Fibroblast of skin of back (primary cell): ENCODE measurements at regions not wholly inside any gene's neighbourhood (a gene's known extent, or its start where the extent isn't known, plus 50 kb on each side); places are given as distances from the start of the nearest gene placed in this dataset.
"Not testable (repeated sequence)": the region's sequence is repeated elsewhere in the genome, so short reads cannot be mapped to it uniquely, and the experiment has no call there.

Experiments used
- DNase-seq: peaks from one replicate; pipeline ENCODE4 v3.0.0-alpha.2; 2013

DNA sequence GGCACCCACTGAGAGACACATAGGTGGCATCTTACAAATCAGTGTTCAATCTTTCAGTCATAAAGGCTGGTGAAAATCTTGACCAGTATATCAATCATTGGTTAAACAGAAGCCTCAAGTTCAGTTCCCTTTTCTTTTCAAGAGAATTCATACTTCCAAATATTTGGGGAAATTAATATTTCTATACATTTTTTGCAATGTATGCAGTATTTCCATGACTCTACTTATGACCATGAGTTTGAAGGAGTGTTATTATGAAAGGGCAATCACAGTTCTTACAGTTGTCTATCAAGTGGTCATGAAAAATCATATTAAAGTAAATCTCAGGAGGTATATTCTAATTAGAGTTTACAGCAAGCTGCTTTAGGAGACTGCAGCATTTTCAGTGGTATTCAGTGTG is 724.0 kb downstream of the ANKRD7 start:
- no peak for DNase-seq

DNA sequence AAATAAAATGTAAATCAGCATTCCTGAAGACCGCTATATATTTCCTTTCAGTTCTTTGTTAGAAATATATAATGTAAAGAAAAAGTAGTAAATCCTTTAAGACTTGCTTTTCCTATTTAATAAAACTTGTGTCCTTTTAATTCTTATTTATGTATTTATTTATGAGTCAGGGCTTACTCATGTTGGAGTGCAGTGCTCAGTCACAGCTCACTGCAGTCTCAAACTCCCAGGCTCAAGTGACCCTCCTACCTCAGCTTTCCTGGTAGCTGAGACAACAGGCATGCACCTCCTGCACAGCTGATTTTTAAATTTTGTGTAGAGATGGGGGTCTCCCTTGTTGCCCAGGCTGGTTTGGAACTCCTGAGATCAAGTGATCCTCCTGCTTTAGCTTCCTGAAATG is 724.5 kb downstream of the ANKRD7 start:
- peak; percentile 11 for DNase-seq

DNA sequence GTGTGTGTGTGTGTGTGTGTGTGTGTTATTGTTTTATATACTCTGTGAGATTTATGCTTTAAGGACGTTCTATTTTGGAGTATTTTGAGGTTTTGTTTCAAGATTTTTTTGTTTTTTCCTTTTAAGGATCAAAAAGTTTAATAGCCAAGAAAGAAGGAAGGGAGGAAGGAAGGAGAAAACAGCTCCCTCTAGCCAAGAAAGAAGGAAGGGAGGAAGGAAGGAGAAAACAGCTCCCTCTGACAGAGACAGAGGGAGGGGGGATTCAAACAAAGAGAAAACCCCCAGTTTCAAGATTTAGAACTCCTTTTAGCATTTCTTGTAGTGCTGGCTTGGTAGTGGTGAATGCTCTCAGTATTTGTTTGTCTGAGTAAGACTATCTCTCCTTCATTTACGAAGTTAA is 731.8 kb downstream of the ANKRD7 start:
- DNase-seq = not testable (repeated sequence)

DNA sequence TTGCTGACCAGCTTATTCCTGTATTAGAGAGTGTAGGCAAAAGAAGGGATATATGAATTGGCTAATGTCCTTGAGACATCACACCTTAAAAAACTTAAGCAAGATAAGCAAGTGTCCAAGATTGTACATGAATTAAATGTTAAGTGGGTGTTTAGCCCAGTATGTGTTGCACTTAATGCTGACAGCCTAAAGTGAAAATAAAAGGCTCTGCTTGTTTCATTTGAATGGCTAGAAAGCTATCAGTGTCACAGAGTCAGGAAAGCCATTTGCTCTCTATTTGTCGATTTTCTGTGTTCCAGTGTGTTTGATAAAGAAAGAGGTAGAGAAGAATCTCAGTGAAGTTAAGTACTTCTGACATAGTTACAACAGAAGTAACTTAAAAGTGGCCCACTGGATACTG is 744.9 kb downstream of the ANKRD7 start:
- no peak for DNase-seq

DNA sequence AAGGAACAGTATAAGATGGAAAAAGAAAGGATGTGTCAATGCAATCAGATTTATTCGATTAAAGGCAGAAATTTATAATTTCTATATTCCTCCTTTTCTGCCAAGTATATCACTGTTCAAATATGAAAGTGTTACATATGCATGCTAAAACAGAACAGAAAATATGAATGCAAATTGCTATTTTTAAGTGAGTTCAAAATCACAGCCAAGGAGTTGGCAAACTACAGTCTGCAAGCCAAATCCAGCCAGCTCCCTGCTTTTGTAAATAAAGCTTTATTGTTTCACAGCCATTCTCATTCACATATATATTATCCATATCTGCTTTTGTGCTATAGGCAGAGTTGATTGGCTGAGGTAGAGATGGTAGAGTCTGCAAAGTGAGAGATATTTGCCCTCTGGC is 747.2 kb downstream of the ANKRD7 start:
- DNase-seq = no peak

DNA sequence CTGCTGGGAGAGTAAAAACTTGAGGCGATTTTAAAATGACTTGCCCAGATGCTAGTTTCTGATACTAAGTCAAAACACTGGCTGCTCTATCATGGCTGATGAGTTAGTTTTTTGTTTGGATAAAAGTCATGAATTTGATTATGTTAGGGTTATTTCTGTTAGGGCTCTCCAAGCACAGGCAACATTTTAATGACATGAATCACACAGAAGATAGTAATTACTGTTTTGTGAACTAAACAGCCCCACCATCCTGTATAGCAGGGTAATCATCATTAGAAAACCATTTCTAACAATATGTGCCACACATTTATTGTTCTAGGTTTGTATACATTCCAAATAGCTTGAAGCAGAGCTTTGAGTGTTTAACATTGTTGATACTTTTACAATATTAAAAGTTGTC is 750.3 kb downstream of the ANKRD7 start:
- no peak for DNase-seq

DNA sequence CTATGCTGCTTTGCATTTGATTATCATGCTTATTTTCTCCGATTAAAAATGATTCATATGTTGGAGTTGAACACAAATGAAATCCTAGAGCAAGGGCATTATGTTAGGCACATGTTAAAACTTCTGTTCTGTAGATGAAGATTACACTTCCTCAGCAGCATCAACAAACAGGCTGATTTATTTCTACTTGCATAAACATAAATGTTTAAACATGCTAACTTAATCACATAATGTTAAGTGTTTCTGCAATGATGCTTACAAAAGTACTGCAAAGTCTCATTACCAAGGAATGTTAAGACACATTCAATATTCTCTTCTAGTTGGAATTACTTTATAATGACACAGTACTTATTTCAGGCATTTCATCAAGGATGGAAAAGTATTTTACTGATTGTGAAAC is 770.8 kb downstream of the ANKRD7 start:
- DNase-seq = no peak

DNA sequence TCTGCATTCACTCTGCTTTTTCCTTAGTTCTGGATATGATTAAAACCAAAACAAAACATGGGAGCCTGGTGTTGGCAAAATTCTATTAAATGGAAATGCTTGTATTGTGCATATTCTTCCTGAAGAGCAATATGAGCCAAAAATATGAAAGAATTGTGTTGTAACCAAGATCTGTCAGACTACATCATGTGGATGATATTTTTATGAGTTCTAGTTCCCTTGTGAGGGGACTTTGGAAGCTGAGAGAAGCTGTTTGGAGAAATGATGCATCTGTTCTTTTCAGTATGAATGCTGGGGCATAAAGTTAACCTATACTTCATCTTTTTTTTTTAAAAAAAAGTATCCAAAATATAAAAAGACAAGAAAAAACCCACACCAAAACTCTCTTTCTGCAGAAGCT is 782.7 kb downstream of the ANKRD7 start:
- DNase-seq = no peak

DNA sequence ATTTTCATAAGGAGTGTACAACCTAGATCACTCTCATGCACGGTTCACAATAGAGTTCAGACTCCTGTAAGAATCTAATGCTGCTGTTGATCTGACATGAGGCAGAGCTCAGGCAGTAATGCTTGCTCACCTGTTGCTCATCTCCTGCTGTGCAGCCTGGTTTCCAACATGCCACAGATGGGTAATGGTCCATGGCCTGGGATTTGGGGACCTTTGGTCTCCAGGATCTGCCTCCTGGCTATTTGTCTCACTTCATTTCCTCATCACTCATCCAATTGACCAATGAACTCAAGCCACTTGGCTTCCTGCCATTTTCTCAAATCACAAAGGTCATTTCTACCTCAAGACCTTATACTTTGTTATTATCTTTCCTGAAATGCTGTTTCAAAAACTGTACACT is 786.1 kb downstream of the ANKRD7 start:
- no peak for DNase-seq

DNA sequence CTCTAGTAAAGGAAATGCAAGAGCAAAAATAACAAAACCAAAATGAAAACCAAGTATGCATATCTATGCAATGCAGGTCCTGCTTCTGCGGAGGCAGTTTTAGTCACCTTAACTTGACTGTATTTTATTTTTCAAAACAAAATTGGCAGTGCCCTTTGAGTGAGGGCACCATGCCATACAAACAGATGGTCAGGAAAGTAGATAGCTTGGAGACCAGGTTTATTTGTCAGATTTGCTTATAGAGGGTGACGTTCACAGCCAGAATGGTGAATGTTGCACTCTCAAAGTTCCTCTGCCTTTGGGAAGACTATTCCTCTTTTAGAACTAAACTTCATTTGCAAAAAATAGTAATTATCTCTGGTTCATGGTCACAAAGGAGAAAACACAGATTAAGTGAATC is 801.9 kb downstream of the ANKRD7 start:
- no peak for DNase-seq

DNA sequence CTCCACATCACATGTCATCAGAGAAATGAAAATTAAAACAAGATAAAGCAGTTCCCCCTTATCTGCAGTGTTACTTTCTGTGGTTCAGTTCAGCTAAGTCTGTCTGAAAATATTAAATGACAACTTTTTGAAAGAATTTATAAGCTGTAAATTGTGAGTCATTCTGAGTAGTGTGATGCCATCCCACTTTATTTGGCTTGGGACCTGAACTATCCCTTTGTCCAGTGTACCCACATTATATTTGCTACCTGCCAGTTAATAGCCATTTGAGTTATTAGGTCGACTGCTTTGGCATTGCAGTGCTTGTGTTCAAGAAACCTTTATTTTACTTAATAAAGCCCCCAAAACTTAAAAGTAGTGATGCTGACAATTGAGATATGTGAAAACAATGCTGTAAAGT is 804.2 kb downstream of the ANKRD7 start:
- DNase-seq = no peak

DNA sequence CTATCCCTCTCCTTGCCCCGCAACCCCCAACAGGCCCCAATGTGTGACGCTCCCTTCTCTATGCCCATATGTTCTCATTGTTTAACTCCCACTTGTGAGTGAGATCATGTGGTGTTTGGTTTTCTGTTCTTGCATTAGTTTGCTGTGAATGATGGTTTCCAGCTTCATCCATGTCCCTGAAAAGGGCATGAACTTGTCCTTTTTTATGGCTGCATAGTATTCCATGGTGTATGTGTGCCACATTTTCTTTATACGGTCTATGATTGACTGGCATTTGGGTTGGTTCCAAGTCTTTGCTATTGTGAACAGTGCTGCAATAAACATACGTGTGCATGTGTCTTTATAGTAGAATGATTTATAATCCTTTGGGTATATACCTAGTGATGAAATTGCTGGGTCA is 807.6 kb downstream of the ANKRD7 start:
- not testable (repeated sequence) for DNase-seq

DNA sequence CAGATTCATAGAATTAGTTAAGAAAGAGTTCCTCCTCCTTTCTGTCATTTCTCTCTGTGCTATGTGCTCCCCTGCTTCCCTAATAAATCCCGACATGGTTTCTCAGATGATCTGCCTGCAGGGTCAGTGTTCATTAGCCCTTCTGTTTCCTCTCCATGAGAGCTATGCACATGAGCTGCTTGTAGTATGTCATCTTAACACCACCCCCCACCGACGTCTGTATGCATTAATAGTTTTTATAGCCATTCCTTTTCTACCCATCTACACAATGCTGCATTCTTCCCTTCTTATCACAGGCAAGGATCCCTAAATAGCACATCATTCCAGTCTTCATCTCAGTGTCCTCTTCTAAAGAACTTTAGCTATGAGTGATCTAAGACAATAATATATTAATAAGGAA is 809.1 kb downstream of the ANKRD7 start:
- DNase-seq = no peak

DNA sequence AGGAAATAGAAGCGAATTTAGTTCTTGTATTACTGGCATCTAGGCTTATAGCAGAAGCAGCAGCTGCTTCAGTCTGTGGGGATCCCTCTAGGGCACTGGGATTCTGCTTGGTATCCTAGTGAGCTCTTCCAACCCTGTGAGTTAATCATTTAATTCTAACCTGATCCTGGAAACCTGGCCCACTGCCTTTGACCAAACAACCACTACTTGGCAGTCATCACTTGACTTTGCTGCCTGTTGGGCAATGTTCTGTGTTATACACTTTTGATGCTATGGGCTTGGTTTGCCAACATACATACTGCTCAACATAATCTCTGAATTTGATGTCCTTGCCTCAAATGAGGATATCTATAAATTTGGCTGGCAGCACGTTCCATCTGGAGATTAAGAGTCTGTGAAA is 813.4 kb downstream of the ANKRD7 start:
- DNase-seq = no peak

DNA sequence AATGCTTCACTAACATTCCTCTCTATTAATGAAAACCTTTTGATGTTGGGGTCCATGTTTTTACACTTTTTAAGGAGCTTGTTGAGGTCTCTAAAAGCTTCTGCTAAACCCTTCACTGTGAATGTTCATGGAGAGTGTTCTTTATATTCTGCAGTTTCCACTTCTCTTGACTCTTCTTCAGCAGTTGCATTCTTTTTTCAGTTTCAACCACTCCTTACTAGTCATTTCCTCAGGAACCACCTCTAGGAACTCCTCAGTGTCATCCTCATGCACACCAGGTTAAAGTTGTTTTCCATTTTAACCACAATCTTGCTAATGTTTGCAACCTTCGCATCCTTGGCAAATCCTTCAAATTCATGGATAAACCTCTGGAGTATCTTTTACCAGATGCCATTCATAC is 821.6 kb downstream of the ANKRD7 start:
- DNase-seq = no peak

DNA sequence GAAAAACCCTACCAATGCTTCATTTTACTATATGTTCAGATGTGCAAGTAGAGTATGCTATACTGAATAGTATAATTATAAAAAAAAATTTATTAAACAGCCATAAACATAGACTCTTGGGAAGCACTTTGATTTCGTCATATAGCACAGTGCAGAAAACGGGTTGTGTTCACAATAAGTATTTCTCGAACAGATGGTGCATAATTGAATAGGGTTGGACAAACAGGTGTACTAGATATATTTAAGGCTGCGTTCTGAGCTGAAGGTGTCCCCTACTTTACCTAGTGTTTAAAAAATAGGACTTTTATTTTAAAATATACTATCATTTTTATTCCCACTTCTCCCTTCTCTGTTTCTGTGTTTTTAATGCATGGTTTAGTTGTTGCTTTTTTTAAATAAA is 841.5 kb downstream of the ANKRD7 start:
- DNase-seq = no peak

DNA sequence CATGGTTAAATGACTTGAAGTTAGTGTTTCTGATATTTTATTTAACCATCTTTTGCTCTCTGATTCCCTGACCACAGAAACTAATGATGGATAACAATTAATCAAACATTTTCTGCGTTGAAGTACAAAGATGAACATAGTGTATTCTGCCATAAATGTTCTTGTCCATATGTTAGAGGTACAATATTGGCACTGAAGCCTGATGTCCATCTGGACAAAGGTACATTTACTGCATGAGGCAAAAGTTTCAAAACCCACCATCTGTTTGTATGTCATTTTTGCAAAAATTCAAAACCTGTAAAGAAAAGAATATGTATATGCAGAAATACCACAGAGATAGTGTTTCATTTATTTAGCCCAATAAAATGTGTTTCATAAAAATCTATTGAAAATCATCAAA is 861.5 kb downstream of the ANKRD7 start:
- no peak for DNase-seq

DNA sequence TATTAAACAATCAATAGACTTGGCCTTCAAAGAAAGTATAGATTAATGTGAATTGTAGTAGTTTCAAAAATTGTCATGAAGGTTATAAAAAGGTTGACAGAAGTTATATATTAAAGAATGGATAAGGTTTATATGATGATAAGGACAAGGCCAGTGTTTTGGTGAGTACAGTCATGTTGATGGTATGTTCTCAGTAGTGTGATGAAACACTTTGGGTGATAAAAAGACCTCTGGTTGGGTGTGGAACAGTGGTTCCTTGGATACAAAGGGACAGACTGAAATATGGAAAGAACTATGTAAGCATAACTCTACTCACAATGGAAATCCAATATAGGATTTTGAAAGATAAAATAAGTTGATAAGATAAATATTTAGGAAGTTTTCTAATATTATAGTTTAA is 866.3 kb downstream of the ANKRD7 start:
- DNase-seq = no peak

DNA sequence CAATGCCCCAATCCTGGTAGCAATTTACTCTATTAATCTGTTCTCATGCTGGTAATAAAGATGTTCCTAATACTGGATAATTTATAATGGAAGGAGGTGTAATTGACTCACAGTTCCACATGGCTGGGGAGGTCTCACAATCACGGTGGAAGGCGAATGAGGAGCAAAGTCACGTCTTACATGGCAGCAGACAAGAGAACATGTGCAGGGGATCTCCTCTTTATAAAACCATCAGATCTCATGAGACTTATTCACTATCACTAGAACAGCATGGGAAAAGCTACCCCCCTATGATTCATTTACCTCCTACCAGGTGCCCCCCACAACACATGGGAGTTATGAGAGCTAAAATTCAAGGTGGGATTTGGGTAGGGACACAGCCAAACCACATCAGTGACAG is 872.2 kb downstream of the ANKRD7 start:
- no peak for DNase-seq

DNA sequence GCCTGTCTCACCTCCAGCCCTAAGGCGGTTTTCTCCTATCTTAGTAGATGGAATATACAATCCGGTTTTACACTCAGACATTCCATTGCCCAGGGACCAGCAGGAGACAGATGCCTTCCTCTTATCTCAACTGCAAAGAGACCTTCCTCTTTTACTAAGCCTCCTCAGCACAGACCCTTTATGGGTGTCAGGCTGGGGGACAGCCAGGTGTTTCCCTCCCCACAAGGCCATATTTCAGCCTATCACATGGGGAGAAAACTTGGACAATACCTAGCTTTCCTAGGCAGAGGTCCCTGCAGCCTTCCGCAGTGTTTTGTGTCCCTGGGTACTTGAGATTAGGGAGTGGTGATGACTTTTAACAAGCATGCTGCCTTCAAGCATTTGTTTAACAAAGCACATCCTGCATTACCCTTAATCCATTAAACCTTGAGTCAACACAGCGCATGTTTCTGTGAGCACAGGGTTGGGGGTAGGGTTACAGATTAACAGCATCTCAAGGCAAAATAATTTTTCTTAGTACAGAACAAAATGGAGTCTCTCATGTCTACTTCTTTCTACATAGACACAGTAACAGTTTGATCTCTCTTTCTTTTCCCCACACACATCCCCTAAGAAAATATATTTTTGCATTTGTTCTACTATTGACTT is 876.2 kb downstream of the ANKRD7 start:
- not testable (repeated sequence) for DNase-seq

DNA sequence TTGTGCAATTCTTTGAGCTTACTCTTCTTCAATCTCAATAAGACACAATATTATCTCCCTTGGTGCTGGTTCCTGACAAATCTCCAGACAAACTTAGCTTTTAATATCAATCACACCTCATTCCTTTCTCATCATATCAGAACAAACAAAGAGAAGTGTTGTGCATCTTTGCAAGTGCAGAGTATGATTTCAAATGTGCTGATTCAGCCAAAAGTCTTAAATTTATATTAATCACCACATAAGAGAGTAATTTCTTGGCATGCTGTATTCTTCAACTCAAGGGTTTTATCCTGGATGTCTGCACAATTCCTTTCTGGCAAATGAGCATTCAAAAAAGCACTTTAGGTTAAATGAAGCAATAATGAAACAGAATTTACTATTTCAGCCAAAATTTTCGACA is 877.8 kb downstream of the ANKRD7 start:
- DNase-seq = no peak

DNA sequence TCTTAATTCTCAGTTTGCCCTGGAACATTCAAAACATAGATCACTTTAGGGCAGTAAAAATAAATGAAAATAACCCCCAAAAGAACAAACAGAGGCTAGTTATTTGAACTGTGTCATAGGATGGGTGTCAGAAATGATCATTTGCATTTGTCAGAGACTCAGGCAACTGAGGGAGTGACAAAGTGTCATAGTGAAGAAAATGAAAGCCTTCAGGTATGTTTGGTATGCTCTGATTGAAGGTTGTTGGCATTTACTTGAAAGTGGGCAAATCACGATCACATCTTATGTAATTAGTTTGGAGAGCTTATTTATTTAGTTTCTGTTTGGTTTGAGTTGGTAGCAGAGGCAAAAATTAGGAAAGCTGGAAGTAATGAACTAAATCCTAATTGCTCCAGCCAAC is 880.9 kb downstream of the ANKRD7 start:
- DNase-seq = no peak

DNA sequence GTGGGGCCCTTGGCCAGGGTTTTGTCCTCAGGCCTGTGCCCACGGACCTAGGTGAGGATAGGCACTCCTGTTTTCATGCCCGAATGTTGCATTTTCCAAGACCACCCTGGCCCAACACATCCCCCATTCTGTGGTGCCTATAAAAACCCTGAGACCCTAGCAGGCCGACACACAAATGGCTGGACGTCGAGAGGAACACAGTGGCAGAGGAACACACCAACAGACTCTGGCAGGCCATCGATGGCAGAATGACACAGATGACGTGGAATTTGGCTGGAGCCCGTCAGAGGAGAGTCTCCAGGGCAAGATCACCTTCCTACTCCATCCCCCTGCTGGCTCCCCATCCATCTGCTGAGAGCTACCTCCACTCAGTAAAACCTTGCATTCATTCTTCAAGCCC is 898.8 kb downstream of the ANKRD7 start:
- DNase-seq = no peak

DNA sequence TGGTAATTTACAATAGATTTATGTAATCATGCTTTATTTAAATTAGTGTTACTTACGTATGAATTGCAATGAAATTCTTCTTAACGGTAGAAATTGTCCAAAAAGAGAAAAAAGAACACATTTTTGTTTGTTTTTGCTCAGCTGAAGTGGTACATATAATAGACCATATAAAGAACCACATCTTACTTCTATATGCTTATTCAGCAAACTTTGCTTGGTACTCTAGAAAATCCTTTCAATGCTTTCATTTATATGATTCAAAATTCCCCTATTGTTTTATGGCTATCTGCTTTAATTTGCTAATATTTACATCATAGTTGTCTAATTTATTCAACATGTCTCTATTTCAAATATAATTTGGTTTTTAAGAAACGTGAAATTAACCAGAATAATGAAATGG is 903.2 kb downstream of the ANKRD7 start:
- DNase-seq = no peak

DNA sequence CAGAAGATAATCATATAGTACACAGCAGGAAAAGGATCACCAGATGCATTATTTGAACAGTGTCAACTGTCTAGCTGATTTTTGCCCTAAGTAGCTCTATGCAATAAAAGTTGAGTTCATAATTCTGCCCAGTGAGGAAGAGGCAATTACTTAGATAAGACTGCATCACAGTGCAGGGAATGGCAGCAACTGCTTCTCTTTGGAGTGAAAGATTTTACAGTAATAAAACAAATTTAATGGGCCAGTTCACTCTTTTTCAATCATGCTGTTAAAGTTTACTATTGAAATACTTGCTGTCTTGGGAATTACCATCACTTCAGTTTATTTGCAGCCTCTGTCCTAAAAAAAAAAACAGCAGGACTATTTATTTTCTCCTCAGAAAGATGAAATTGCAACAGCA is 907.9 kb downstream of the ANKRD7 start:
- DNase-seq = no peak

DNA sequence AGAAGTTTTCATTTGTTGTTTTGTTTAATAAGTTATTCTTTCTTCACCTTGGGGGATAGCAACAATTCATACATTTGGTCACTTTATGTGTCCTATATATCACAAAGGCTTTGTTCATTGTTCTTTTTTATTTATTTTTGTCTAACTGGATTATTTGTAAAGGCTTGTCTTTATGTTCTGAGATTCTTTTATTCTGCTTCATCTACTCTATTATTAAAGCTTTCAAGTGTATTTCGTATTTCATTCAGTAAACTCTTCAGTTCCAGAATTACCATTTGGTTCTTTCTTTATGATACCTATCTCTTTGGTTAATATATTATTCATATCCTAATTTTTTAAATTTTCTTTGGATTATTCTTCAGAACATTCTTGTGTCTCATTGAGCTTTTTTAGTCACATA is 942.9 kb downstream of the ANKRD7 start:
- DNase-seq = no peak
